GM21381 (cell line): ENCODE measurements at regions not wholly inside any gene's neighbourhood (a gene's known extent, or its start where the extent isn't known, plus 50 kb on each side); places are given as distances from the start of the nearest gene placed in this dataset.

ENCODE experiments used
- ATAC-seq: cut with Tn5 transposase; IDR thresholded peaks from one replicate; pipeline ENCODE4 v1.9.1; 2021; ENCODE audit warnings: mild to moderate bottlenecking, moderate library complexity; ENCODE audit not compliant: unreplicated experiment

DNA sequence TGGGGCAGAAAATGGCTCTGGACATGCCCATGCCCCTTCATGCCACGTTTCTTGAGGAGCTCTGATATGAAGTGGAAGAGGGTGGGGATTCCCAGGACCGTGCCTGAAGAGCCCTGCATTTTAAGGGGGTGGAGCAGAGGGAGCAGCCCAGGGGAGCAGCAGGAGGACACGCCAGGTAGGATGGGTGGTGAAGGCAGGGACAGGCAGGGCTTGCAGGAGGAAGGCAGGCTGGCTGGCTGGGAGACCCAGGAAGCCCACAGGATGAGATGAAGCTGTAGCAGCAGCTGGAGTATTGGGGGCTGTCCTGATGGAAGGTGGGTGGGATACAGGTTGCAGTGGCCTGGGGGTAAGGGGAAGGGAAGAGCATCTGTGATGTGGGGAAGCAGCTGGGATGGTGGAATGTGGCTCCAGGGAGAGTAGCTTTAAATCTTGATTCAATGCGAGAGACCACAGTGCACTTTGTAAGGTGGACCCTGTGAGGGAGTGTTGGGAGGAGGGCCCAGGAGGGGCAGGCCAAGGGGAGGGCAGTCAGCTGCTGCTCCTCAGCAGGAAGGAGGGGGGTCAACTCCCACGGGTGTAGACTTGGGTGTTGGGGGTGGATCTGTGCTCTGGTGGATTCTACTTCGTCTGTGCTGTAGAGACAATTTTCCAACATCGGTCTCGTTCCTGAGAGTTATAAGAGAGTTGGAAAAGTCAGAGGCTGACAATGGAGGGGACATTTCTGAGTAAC is 242.6 kb upstream of the IRX4 start:
- no peak for ATAC-seq

DNA sequence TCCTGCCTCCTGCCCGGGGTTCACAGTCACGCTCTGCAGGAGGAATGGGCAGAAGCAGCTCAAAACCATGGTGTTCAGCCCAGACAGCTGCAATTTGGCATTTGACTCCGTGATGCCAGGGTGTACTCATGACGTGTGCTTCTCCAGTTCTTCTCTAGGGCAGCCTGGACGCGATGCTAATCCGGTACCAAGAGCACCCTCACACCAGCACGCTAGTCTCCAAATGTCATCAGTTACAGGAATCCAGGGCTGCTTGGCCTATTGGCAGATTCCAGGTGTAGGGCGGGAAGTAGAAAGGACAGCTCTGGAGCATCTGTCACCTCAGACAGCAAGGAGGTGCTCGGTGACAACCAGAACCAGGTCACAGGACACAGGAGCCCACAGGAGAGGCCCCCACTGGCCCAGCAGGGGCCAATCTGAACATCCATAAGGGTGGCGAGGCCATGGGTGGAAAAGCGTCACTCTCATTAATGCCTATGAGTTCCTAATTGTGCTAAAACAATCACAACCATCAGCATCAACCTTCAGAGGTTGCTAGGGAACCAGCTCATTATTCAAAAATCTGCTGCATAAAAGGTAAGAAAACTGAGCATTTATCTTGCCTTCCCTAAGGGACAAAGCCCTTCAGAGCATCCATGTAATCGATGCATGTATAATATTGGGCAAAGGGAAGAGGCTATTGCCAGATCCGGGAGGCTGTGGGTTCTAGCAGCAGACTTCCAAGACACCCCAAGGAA is 241.9 kb upstream of the IRX4 start:
- ATAC-seq = no peak

DNA sequence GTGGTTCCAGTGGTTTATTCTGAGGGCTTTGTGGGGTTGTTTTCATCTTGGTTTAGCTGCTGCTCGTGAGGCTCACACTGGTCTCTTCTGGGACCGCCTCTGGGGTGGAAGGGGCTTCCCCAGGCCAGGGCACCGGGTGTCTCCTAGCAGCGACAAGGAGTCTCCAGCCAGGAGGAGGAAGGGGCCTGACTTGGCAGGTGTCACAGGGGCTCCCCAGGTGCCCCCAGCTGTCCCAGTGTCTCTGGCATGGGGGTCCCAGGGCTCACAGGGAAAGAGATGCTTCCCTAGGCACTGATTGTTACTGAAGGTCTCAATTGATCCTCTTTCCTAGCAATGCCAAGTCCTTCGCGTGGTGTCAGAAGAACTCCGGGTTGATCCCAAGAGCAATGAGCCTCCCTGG is 241.1 kb upstream of the IRX4 start:
- ATAC-seq = no peak

DNA sequence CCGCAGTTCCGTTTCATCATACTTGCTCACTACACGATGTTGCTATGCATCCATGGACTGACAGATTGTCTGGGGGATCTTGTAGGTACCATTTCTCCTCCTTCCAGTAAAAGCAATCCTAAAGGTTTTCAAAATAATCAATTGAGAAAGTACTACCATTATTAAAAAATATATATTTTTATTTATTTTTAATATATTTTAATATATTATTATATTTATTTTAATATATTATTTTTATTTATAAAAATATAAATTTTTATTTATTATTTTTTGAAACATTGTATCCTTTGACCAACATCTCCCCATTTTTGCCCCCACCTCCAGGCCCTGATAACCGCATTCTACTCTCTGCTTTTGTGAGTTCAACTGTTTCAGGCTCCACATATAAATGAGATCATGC is 237.6 kb upstream of the IRX4 start:
- no peak for ATAC-seq

DNA sequence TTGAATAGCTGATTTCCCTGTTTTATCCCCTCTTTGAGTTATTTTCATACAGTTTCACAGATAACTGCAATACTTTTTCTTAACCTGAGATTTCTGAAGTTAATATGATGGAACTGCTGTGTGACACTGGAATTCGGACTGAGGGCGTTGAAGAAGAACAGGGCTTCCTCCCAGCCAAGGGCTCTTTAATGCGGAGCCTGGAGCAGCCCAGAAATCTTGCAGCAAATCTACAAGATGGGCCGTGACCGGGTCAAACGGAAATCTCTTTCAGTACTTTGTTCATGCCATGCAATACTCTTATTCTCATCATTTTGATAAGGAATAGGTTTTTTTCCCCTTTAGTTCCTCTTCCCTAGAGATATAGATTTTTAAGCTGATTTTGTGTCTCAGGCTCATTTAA is 236.8 kb upstream of the IRX4 start:
- no peak for ATAC-seq

DNA sequence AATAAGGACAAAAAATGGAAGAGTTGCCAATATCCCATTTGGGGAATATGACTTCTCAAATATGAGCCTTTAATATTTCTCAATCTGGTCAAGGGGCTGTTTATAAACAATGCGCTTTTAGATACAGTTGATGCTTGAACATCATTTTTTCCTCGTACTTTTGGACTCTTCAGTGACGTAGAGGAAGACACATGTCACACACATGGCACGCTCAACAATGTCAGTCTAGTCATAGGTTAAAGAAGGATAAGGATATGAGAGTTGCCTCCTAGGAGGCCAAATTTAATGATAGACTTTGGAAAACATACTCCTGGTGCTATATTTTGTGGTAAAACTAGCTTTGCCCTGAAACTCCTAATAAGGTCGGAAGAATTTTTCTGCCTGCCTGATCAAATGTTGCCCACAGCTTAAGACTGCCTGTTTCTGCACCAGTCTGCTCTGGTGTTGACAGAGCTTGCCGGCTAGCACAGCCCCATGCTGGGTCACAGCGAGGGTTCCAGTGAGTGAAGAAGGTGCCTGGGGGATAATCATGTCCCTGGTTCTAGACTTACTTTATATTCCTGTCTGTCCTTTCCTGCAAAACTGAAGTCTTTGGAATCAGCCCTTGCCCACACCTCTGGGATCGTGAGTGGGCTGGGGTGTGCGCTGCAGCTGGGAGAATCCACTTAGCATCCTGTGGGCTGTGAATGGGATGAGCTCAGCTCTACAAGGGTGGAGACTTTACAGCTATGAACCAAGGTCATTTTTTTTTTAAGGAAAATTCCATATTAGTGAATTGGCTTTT is 230.8 kb upstream of the IRX4 start:
- ATAC-seq = no peak

DNA sequence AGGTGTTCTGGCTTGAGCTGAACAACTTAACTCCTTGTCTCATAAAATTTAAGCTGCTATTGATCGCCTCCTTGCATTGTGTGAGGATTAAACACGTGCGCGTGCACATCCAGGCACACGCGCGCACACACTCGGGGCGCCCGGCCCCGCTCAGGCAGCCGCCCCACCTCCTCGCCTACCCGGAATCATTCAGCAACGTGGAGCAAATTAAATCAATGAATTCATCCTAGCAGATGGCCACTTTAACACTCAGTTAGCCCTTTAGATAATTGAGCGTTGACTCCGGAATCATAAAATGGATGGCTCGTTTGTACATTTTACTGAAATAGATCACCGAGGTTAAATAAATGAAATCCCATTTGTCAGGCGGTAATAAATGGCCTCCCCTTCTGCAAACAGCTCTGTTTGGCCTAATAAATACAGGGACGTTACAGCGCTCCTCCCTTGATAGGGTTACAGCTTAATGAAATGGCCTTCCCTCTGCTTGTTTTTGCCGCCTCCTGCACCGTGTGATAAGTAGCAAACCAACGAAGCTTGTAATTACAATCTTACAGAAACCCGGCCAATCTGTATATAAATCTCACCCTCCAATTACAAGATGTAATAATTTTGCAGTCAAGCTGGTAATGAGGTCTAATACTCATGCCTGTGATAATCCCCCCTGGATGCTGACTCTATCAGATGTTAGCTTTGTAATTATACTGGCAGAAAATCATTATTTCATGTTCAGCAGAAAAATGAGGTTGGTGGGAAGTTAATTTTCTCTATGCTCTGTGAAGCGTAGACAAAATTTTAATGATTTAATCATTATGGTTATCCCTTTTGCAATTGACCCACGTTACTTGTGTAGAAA is 229.7 kb upstream of the IRX4 start:
- no peak for ATAC-seq

DNA sequence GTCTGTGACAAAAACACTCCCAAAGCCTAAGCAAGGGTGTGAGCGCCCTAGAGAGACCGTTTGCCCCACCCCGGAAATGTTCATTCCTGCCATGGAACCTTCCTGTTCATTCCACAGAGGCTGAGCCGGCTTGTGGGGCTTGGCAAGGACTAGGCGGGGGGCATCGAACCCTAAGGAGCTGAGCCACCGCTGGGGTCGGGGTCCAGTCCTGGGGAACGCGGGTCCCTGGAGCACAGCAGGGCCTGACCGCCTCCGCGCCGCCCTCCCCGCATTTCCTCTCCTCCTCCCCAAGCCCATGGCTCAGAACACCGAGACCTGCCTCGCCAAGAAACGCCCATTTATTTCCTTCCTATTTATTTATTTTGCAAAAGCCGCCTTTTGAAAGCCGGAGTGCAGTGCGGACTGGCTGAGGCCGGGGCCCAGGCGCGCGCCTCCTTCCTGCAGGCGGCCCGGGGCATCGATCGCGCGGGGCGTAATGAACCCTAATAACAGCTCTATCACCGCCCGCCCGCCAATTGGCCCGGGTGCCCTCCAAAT is 228.9 kb upstream of the IRX4 start:
- no peak for ATAC-seq

DNA sequence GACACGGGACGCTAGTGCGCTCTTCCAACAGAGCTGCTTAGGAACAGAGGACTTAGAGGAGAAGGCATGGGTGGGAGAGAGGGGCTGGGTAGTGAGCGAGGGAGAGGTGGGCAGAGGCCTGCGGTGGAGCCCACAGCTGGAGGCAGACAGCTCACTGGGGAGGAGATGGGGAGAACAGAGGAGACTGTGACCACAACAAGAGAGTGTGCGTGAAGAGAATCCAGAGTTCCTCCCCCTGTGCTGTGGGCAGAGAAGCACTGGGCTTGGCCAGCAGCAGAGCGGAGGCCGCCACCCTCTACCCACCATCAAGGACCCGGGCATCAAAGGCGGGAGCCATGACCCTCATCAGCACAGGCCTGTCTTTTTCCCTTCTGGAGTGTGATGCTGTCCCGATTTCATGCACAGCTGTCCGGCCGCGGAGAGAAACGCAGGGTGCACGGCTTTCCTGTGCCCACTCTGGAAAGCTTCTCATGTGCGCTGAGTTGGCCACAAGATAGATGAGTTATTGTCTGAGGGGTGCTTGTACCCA is 228.3 kb upstream of the IRX4 start:
- no peak for ATAC-seq

DNA sequence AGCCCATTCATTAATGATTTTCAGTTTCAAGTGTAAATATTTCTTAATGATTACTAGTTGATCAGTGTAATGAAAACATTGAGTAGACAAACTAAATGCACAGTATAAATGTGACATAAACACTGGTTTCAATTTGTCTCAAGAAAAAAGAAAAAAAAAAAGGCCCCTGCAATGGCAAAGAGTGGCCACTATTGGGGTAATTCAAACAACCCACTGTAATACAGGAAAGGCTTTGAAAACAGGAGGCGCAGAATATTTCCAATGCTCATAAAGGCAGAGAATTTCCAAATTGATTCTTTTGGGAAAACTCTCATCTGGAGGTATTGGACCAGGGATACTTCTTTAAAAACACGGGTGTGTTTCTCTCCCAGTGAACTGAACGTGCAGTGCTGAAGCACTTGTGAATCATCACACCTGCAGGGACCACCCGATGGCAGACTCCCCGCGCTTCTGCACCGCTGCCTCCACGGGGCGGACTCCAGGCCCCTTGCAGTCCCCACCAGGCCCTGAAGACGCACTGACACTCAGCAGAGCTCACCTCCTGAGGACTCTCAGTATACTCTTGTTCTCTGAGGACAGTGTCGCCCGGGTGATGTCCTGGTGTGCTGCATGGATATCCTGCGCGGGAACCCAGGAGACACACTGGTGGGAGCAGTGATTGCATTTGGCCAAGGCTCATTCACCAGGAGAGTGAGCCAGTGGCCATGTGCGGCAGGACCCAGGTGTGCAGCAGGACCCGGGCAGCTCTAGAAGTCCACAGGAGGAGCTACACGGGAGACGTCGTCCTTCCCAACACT is 227.6 kb upstream of the IRX4 start:
- no peak for ATAC-seq

DNA sequence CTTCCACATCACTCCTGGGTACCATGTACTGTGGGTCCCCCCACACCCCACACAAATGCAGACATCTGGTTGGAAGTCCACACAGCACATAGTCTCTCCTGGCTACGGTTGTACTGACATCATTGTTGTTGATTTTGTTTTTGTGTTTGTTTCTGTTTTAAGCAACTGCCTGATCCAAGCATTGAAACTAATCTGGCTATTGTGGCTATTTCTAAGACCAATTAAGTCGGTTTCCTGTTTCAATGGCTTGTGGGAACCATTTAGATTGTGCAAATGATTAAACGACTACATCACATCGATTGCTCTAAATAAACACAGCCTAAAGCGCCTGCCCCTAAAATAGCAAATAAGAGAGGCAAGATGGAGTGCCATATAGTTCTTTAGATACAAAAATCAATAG is 226.8 kb upstream of the IRX4 start:
- ATAC-seq = no peak

DNA sequence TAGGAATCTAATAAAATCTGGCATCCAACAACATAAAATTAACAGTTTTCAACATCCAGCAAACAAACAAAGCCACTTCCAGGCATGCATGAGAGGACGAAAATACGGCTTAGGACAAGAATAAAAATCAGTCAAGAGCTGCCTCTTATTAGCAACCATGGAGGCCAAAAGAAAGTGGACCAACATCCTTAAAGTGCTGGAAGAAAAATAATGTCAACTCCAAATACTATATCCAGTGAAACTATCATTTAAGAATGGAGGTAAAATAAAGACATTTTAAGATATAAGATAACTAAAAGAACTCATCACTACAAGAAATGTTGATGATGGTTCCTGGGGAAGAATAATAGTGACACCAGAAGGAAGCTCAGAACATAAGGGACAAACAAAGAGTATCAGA is 224.0 kb upstream of the IRX4 start:
- no peak for ATAC-seq

DNA sequence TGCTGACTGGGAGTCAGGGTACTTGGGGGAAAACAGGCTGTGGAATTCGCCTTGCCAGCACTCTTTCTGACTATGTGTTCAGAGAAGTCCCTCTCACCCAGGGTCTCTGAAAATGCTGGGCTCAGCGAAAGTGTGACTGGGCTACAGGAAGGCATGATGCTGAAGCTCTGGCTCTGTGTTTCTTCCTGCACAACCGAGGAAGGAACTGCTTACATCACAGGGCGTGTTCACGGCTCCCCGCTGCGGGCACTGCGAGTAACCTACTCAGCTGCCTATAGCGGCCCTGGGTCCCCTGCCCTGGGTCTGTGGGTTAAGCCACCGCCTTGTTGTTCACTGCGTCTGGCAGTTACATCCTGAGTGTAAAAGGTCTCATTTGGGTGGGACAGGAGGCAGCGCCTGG is 222.4 kb upstream of the IRX4 start:
- ATAC-seq = no peak

DNA sequence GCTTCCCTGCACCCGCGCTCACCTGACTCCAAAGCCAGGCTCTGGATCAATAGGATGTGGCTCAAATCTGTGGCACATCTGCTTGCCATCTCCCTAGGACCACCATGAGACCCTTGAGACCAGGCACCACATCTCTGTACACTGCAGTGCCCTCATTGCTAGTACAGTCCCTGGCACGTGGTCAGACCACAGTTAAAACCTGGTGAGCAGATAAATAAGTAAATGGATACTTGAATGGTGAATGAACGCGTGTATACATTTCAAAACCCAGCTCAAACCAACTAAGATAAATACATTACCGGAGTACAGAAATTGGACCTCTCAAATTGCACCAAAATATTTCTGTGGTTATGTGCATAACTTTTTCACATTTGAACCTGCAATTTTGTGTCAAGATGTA is 221.2 kb upstream of the IRX4 start:
- ATAC-seq = no peak

DNA sequence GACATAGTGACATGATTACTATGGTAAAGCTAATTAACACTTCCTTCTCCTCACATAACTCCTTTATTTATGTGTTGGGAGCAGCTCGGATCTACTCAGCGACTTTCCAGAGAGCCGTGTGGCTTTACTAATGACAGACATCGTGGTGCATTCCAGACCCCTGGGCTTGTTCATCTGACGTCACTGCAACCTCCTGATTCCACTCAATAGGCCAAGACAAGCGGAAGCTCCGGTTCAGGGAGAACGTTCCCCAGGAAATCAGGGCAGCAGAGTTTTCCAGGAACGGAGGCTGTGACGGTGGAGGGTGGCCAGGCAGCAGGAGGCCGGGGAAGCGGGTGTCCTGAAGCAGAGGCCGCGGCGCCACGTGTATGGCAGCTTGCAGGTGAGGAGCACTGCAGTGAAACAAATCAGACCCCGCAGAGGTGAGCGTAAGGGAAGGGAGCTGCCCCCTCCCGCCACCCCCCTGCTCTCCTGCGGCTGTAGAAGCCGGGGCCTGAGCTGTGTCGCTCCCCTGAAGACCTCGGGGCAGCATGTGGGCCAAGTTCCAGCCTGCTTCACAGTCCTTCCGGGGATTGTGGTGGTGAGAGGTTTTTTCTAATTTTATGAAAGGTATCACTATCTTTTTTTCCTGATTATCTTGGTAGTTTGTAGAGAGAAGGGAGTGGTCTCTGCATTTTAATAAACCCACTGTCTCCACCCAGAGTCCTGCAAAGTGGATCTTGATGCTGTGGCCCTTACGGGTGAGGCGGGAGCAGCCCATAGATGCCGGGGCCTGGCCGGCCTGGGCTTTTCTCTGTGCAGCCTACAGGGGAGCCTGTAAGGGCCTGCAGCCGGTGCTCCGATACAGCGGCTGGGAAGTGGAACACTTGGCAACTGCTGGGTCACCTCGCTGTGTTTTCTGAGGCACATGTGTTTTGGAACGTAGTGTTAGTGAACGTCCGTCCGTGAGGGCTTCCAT is 220.4 kb upstream of the IRX4 start:
- no peak for ATAC-seq

DNA sequence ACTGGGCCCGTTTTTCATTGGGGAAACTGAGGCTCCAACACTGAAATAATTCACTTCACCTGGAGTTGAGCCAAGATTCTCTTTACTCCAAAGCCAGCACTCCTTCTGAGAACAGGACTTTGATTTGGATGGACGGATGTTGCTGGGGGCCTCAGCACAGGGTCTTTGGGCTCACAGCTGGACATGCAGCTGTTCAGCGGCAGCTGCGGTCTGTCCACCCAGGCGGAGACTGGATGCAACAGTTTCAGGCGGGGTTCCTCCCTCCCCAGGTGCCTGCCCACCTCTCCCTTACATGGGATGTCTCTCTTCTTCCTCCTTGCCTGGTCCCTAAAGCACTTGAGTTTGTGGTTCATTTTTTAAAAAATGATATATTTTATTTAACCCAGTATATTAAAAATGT is 219.0 kb upstream of the IRX4 start:
- ATAC-seq = no peak

DNA sequence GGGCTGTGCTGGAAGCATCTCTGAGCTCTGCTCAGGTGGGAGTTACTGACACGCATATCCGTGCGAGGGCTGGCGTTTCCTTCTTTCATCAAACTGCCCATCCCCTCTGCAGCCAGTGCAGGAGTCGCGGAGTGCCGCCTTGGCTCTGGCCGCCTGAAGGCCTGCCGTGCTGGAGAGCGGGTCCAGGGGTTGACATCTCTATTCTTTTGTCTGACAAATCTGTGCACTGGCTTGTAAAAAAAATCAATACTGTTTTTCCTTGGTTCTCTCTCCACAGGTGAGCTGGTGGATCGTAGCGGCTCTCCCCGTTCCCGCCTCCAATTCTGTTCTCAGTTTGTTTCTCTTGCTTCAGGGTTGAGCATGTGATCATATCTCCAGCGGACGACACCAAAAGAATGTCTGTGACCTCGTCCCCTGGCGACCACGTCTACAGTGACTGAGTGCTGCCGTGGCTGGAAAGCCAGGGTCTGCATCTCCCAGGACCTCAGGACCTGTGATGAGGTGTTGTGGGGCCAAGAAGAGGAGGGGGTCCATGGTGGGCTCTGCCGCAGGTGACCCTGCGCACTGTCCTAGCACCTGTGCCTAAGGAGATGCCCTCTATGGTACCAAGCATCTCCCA is 214.3 kb upstream of the IRX4 start:
- ATAC-seq = no peak

DNA sequence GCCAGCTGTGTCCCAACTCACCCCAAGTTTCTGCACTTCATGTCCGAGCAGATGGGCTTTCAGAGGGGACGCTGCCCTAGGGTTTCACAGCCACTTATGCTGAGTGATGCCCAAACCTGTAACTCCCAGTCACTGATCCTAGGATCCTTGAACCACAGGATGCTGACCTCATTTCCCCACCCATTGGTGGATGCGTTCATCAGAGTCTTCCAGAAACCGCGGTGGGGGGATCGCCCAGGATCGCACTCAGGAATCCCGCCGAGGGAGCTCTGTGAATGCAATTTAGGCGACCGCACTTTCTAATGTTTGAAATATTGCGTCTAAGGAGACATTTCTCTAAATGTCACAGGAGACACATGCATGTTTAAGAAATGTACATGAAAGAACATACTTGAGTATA is 212.3 kb upstream of the IRX4 start:
- ATAC-seq = no peak
